WTC11 (cell line): ENCODE measurements at regions not wholly inside any gene's neighbourhood (a gene's known extent, or its start where the extent isn't known, plus 50 kb on each side); places are given as distances from the start of the nearest gene placed in this dataset.

Experiments
- ATAC-seq: fragments of 200-7000 bp; cut with Tn5 transposase; 2 replicates; pipeline ENCODE4 v1.10.0; 2021; ENCODE audit warnings: mild to moderate bottlenecking, moderate library complexity
- CTCF ChIA-PET: fragments of 300-600 bp; sonication (Branson Sonifier 250); formaldehyde crosslinking; loops from one replicate; lab custom pipeline; 2021; ENCODE audit warnings: antibody characterized with exemption; lab: Charles Lee
- POLR2A ChIA-PET: fragments of 350-600 bp; sonication (Branson Sonifier 250); formaldehyde crosslinking; loops from one replicate; lab custom pipeline; 2021; ENCODE audit warnings: antibody characterized with exemption; lab: Charles Lee
- DNase-seq: peaks from one replicate; pipeline ENCODE4 v3.0.0; 2021; ENCODE audit warnings: low spot score
- H3K27ac Mint-ChIP-seq: 2 replicates; pipeline ENCODE4 v1.8.0; 2021; ENCODE audit warnings: mixed read lengths
- H3K27me3 Mint-ChIP-seq: 2 replicates; pipeline ENCODE4 v1.8.0; 2021; ENCODE audit warnings: low read depth, mild to moderate bottlenecking, moderate library complexity, mixed read lengths
- H3K36me3 Mint-ChIP-seq: 2 replicates; pipeline ENCODE4 v1.8.0; 2021; ENCODE audit warnings: mixed read lengths
- H3K4me1 Mint-ChIP-seq: 2 replicates; pipeline ENCODE4 v1.8.0; 2022; ENCODE audit warnings: mixed read lengths
- H3K4me3 Mint-ChIP-seq: 2 replicates; pipeline ENCODE4 v1.8.0; 2021; ENCODE audit warnings: mild to moderate bottlenecking, moderate library complexity, mixed read lengths
- H3K9me3 Mint-ChIP-seq: 2 replicates; pipeline ENCODE4 v1.8.0; 2021; ENCODE audit warnings: mixed read lengths
- AFF4 ChIP-seq: sonication (generic); formaldehyde crosslinking; IDR thresholded peaks from 2 replicates; pipeline ENCODE4 v1.8.1; 2023; ENCODE audit warnings: mild to moderate bottlenecking, missing genetic modification reagents, borderline replicate concordance
- AR ChIP-seq: fragments of 250-450 bp; sonication (Bioruptor Pico); IDR thresholded peaks from 2 replicates; pipeline ENCODE4 v1.9.0; 2021; ENCODE audit warnings: mild to moderate bottlenecking
- ATF1 ChIP-seq: sonication (generic); formaldehyde crosslinking; IDR thresholded peaks from 2 replicates; pipeline ENCODE4 v1.8.1; 2023; ENCODE audit warnings: mild to moderate bottlenecking, moderate library complexity, missing genetic modification reagents
- E2F1 ChIP-seq: sonication (generic); formaldehyde crosslinking; IDR thresholded peaks from 2 replicates; pipeline ENCODE4 v1.8.0; 2022; ENCODE audit warnings: mild to moderate bottlenecking, missing genetic modification reagents
- ELF4 ChIP-seq: sonication (generic); formaldehyde crosslinking; IDR thresholded peaks from 2 replicates; pipeline ENCODE4 v1.8.1; 2022; ENCODE audit warnings: low read depth, mild to moderate bottlenecking, moderate library complexity, missing genetic modification reagents
- EMX1 ChIP-seq: fragments of 250-450 bp; sonication (Bioruptor Pico); IDR thresholded peaks from 2 replicates; pipeline ENCODE4 v1.8.0; 2021; ENCODE audit warnings: mild to moderate bottlenecking
- GABPB1 ChIP-seq: sonication (generic); formaldehyde crosslinking; IDR thresholded peaks from 2 replicates; pipeline ENCODE4 v1.8.1; 2023; ENCODE audit warnings: mild to moderate bottlenecking, missing genetic modification reagents
- HMGXB4 ChIP-seq: sonication (generic); formaldehyde crosslinking; IDR thresholded peaks from 2 replicates; pipeline ENCODE4 v1.8.1; 2023; ENCODE audit warnings: mild to moderate bottlenecking, moderate library complexity, missing genetic modification reagents
- JAZF1 ChIP-seq: fragments of 250-450 bp; sonication (Bioruptor Pico); IDR thresholded peaks from 2 replicates; pipeline ENCODE4 v1.9.0; 2021; ENCODE audit warnings: moderate library complexity, mild to moderate bottlenecking, inconsistent platforms
- MXD4 ChIP-seq: fragments of 250-450 bp; sonication (Bioruptor Pico); IDR thresholded peaks from 2 replicates; pipeline ENCODE4 v1.8.0; 2021; ENCODE audit warnings: mild to moderate bottlenecking, moderate library complexity, borderline replicate concordance
- NFATC4 ChIP-seq: fragments of 250-450 bp; sonication (Bioruptor Pico); IDR thresholded peaks from 2 replicates; pipeline ENCODE4 v1.9.0; 2021; ENCODE audit warnings: mild to moderate bottlenecking
- NR3C1 ChIP-seq: sonication (generic); formaldehyde crosslinking; conservative IDR thresholded peaks from 2 replicates; pipeline ENCODE4 v1.8.1; 2023; ENCODE audit warnings: low read depth, mild to moderate bottlenecking, missing genetic modification reagents
- PRRX2 ChIP-seq: fragments of 250-450 bp; sonication (Bioruptor Pico); IDR thresholded peaks from 2 replicates; pipeline ENCODE4 v1.8.0; 2021; ENCODE audit warnings: mild to moderate bottlenecking
- RORB ChIP-seq: fragments of 250-450 bp; sonication (Bioruptor Pico); IDR thresholded peaks from 2 replicates; pipeline ENCODE4 v1.9.0; 2021; ENCODE audit warnings: mild to moderate bottlenecking
- TCF7 ChIP-seq: sonication (generic); formaldehyde crosslinking; IDR thresholded peaks from 2 replicates; pipeline ENCODE4 v1.8.0; 2022; ENCODE audit warnings: mild to moderate bottlenecking, low read depth, missing genetic modification reagents, moderate library complexity
- TP53 ChIP-seq: sonication (generic); formaldehyde crosslinking; IDR thresholded peaks from 2 replicates; pipeline ENCODE4 v1.8.1; 2023; ENCODE audit warnings: mild to moderate bottlenecking, missing genetic modification reagents
- ZNF219 ChIP-seq: sonication (generic); formaldehyde crosslinking; IDR thresholded peaks from 2 replicates; pipeline ENCODE4 v1.8.0; 2023; ENCODE audit warnings: missing genetic modification reagents, mild to moderate bottlenecking, borderline replicate concordance
- ZNF232 ChIP-seq: sonication (generic); formaldehyde crosslinking; IDR thresholded peaks from 2 replicates; pipeline ENCODE4 v1.8.0; 2022; ENCODE audit warnings: mild to moderate bottlenecking, missing genetic modification reagents
- ZNF263 ChIP-seq: sonication (generic); formaldehyde crosslinking; IDR thresholded peaks from 2 replicates; pipeline ENCODE4 v1.8.1; 2022; ENCODE audit warnings: low read depth, mild to moderate bottlenecking, moderate library complexity, missing genetic modification reagents
- ZNF281 ChIP-seq: sonication (generic); formaldehyde crosslinking; IDR thresholded peaks from 2 replicates; pipeline ENCODE4 v1.8.0; 2023; ENCODE audit warnings: mild to moderate bottlenecking, missing genetic modification reagents
- ZNF423 ChIP-seq: fragments of 250-450 bp; sonication (Bioruptor Pico); IDR thresholded peaks from 2 replicates; pipeline ENCODE4 v2.1.2; 2022; ENCODE audit warnings: mild to moderate bottlenecking, moderate library complexity
- ZNF512 ChIP-seq: sonication (generic); formaldehyde crosslinking; IDR thresholded peaks from 2 replicates; pipeline ENCODE4 v1.8.1; 2022; ENCODE audit warnings: missing genetic modification reagents, borderline replicate concordance

- TF ChIP-seq ZNF512 (no peak), AR (no peak), ZNF263 (no peak), ELF4 (CRISPR knock-in tag) (no peak), TCF7 (CRISPR knock-in tag) (no peak), E2F1 (CRISPR knock-in tag) (no peak), AFF4 (CRISPR knock-in tag) (no peak), TP53 (CRISPR knock-in tag) (no peak), RORB (no peak), HMGXB4 (no peak)
Observed at GRCh38 chr7:114100810-114101209, 182.0 kb upstream of the PPP1R3A start (continued).

GRCh38 chr7:114099337-114099736 lies 180.5 kb upstream of the PPP1R3A start:
- Mint-ChIP-seq H3K4me3 (no peak overlapping the region), H3K4me1 (peaks cover 5% of the 10 kb centered on the region; the same call in 1 of the 2 replicates), H3K36me3 (no peaks in the 10 kb centered on the region), H3K27ac (no peak overlapping the region), H3K9me3 (no peaks in the 10 kb centered on the region), H3K27me3 (no peaks in the 10 kb centered on the region)
- POLR2A ChIA-PET: no interaction called here
- CTCF ChIA-PET: no interaction called here
- DNase-seq (no peak), ATAC-seq (no peak)
- TF ChIP-seq PRRX2 (CRISPR knock-in tag) (no peak), RORB (no peak), ATF1 (CRISPR knock-in tag) (no peak), ZNF423 (CRISPR knock-in tag) (no peak), ZNF219 (CRISPR knock-in tag) (no peak), ZNF263 (no peak), EMX1 (CRISPR knock-in tag) (no peak), NFATC4 (CRISPR knock-in tag) (no peak), ZNF232 (no peak), ZNF281 (CRISPR knock-in tag) (no peak), JAZF1 (CRISPR knock-in tag) (no peak), MXD4 (CRISPR knock-in tag) (no peak), GABPB1 (no peak), NR3C1 (no peak)
